ENCODE measurements at regions not wholly inside any gene's neighbourhood (a gene's known extent, or its start where the extent isn't known, plus 50 kb on each side); places are given as distances from the start of the nearest gene placed in this dataset.

GRCh38 chr6:122347751-122348150 lies 51.7 kb upstream of the HSF2 start:
- TF ChIP-seq, protein P1, sequence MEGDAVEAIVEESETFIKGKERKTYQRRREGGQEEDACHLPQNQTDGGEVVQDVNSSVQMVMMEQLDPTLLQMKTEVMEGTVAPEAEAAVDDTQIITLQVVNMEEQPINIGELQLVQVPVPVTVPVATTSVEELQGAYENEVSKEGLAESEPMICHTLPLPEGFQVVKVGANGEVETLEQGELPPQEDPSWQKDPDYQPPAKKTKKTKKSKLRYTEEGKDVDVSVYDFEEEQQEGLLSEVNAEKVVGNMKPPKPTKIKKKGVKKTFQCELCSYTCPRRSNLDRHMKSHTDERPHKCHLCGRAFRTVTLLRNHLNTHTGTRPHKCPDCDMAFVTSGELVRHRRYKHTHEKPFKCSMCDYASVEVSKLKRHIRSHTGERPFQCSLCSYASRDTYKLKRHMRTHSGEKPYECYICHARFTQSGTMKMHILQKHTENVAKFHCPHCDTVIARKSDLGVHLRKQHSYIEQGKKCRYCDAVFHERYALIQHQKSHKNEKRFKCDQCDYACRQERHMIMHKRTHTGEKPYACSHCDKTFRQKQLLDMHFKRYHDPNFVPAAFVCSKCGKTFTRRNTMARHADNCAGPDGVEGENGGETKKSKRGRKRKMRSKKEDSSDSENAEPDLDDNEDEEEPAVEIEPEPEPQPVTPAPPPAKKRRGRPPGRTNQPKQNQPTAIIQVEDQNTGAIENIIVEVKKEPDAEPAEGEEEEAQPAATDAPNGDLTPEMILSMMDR (IDR thresholded peaks at IDR 0.05 in 4 of 5, conservative IDR thresholded peaks at IDR 0.05 in 1 of 5), result no peak
- TF ChIP-seq POLR2A (IDR thresholded peaks at IDR 0.05), result no peak
